Naive thymus-derived CD4-positive, alpha-beta T cell (primary cell): ENCODE measurements at regions not wholly inside any gene's neighbourhood (a gene's known extent, or its start where the extent isn't known, plus 50 kb on each side); places are given as distances from the start of the nearest gene placed in this dataset.

Source experiments
- ATAC-seq: fragments of 150-1000 bp; cut with Tn5 transposase; 2 replicates; pipeline ENCODE4 v1.10.0; 2021; ENCODE audit warnings: mild to moderate bottlenecking, moderate library complexity
- CTCF ChIA-PET: fragments of 350-600 bp; sonication (Branson Sonifier 250); formaldehyde crosslinking; loops from one replicate; lab custom pipeline; 2021; ENCODE audit warnings: antibody characterized with exemption; lab: Charles Lee
- POLR2A ChIA-PET: fragments of 350-600 bp; sonication (Branson Sonifier 250); formaldehyde crosslinking; loops from one replicate; lab custom pipeline; 2021; ENCODE audit warnings: antibody characterized with exemption, inconsistent platforms; lab: Charles Lee
- DNase-seq, 9 donors: peaks; one replicate each; pipeline versions ENCODE4 v3.0.0 to v3.0.0-alpha.2; 2020 to 2022; ENCODE audit warnings: mixed read lengths in 1 of 9
- H3K27ac ChIP-seq: one replicate; pipeline ENCODE4 v1.7.0; 2013; ENCODE audit warnings: mild to moderate bottlenecking, low read depth, low read length, moderate library complexity
- H3K27me3 ChIP-seq, 2 donors: one replicate each; pipeline ENCODE4 v1.7.0; 2013; ENCODE audit warnings: low read length in 2 of 2, mild to moderate bottlenecking in 2 of 2, moderate library complexity in 2 of 2; ENCODE audit not compliant: control insufficient read depth in 2 of 2, insufficient read depth in 2 of 2
- H3K36me3 ChIP-seq, 3 experiments: 1 replicate in 2 of 3; 2 replicates in 1 of 3; pipeline ENCODE4 v1.7.0; 2013; ENCODE audit warnings: low read length in 3 of 3, mild to moderate bottlenecking in 3 of 3, moderate library complexity in 1 of 3; ENCODE audit not compliant: insufficient read depth in 3 of 3, control insufficient read depth in 2 of 3
- H3K4me1 ChIP-seq, 2 donors: one replicate each; pipeline ENCODE4 v1.7.0; 2013; ENCODE audit warnings: low read length in 2 of 2, mild to moderate bottlenecking in 2 of 2, moderate library complexity in 1 of 2; ENCODE audit not compliant: control insufficient read depth in 2 of 2, insufficient read depth in 2 of 2
- H3K4me3 ChIP-seq: 2 replicates; pipeline ENCODE4 v1.7.0; 2013; ENCODE audit warnings: mild to moderate bottlenecking, low read length
- H3K9me3 ChIP-seq, 3 experiments: 1 replicate in 2 of 3; 2 replicates in 1 of 3; pipeline ENCODE4 v1.7.0; 2013; ENCODE audit warnings: low read length in 3 of 3; ENCODE audit not compliant: control insufficient read depth in 2 of 3
- H3K27ac Mint-ChIP-seq, 9 donors: one replicate each; pipeline ENCODE4 v1.8.0; 2020 to 2022; ENCODE audit warnings: mixed read lengths in 9 of 9, mild to moderate bottlenecking in 8 of 9, moderate library complexity in 5 of 9, inconsistent platforms in 2 of 9
- H3K27me3 Mint-ChIP-seq, 5 donors: one replicate each; pipeline ENCODE4 v1.8.0; 2021 to 2022; ENCODE audit warnings: mixed read lengths in 5 of 5, mild to moderate bottlenecking in 1 of 5
- H3K36me3 Mint-ChIP-seq, 5 donors: one replicate each; pipeline ENCODE4 v1.8.0; 2020 to 2022; ENCODE audit warnings: mixed read lengths in 5 of 5, mild to moderate bottlenecking in 3 of 5, inconsistent platforms in 1 of 5
- H3K4me1 Mint-ChIP-seq, 7 donors: one replicate each; pipeline ENCODE4 v1.8.0; 2020 to 2022; ENCODE audit warnings: mixed read lengths in 7 of 7, mild to moderate bottlenecking in 3 of 7, inconsistent platforms in 1 of 7
- H3K4me3 Mint-ChIP-seq, 10 donors: one replicate each; pipeline ENCODE4 v1.8.0; 2020 to 2022; ENCODE audit warnings: mild to moderate bottlenecking in 10 of 10, mixed read lengths in 10 of 10, moderate library complexity in 6 of 10, inconsistent platforms in 2 of 10
- H3K9me3 Mint-ChIP-seq, 11 donors: one replicate each; pipeline ENCODE4 v1.8.0; 2020 to 2022; ENCODE audit warnings: mixed read lengths in 11 of 11, mild to moderate bottlenecking in 4 of 11, inconsistent platforms in 1 of 11, moderate library complexity in 1 of 11
- intact Hi-C, 2 donors: fragments of 100-400 bp; cut with micrococcal nuclease; formaldehyde crosslinking; loops; one replicate each; pipeline ENCODE4 v1.15.1; 2023

DNA sequence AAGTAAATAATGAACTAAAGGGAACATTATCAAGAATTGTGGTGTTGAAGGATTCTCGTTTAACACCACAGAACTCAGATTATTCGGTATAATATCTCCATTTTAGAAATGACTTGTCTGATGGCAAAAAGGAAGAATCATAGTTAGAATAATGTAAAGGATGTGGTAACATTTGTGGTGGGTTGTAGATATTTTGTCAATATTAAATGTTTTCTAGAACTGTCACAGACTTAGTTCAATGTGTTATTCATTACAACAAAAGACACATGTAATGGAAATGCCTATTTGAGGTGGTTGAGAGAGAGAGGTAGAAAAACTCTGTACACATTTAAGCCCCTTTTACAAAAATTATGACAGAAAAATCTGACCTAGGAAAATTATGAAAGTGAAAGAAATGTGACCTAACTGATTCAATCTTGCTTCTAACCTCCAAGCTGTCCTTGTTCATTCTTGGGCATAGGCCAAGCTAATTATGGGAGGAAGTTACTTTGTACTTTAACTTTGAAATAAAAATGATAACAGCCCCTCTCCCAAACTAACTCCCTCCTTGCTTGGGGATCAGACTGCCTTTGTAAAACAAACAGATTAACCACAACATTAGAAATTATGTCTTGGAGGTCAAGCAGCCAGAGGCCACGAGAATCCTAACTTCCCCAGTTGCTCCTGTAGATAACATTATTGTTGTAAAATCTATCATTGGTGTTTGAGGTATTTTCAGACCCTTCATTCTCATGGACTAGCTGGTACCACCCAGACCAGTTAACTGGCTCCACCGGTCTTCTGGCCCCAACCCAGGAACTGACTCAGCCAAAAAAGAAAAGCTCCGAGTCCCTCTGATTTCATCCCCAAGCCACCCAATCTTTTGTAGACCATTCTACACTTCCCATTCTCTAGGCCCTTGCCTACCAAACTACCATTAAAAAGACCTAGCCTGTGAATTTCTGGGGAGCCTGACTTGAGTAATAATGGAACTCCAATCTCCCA is 1287.8 kb upstream of the CDH8 start:
- H3K27ac Mint-ChIP-seq = no peak overlapping the region
- H3K27me3 Mint-ChIP-seq = no peaks in the 10 kb centered on the region
- POLR2A ChIA-PET = no interaction called here
- H3K9me3 Mint-ChIP-seq = peaks cover 1 to 18% (median 5%) of the 10 kb centered on the region in 11 donors
- H3K4me1 Mint-ChIP-seq = no peaks in the 10 kb centered on the region
- DNase-seq (no peak), ATAC-seq (no peak)
- Histone ChIP-seq H3K36me3 (no peaks in the 10 kb centered on the region), H3K9me3 (peaks cover 0 to 7% (median 0%) of the 10 kb centered on the region in 3 experiments), H3K27me3 (no peaks in the 10 kb centered on the region), H3K4me3 (no peak overlapping the region), H3K27ac (no peak overlapping the region), H3K4me1 (no peaks in the 10 kb centered on the region)
- CTCF ChIA-PET = no interaction called here
- no peaks in the 10 kb centered on the region for H3K36me3 Mint-ChIP-seq
- intact Hi-C loops = no loop called here
- no peak overlapping the region for H3K4me3 Mint-ChIP-seq

DNA sequence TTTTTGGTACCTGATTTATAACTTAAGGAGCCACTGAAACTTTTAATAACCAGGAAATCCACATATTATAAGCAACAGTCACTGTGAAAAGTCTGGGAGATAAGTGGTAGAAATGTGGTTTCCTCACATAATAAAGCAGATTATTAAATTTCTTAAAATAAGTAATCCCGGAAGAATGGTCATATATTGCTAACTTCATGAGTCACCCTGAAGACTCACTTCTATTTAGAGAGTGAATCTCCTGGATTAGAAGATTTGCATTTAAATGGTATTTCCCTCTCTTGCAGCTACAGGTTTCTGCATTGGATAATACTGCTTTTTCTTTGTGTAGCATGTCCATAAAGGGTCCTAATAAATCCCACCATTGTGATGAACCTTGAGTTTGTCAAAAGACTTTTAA is 1286.8 kb upstream of the CDH8 start:
- no peak overlapping the region for H3K27ac Mint-ChIP-seq
- peaks cover 0 to 7% (median 0%) of the 10 kb centered on the region in 3 experiments for H3K9me3 ChIP-seq
- H3K4me3 Mint-ChIP-seq = no peak overlapping the region
- POLR2A ChIA-PET = no interaction called here
- peaks cover 1 to 22% (median 8%) of the 10 kb centered on the region in 11 donors for H3K9me3 Mint-ChIP-seq
- ATAC-seq (no peak), DNase-seq (no peak)
- no peak overlapping the region for H3K27ac ChIP-seq
- no peaks in the 10 kb centered on the region for H3K4me1 Mint-ChIP-seq
- no peaks in the 10 kb centered on the region for H3K27me3 ChIP-seq
- CTCF ChIA-PET = no interaction called here
- no peaks in the 10 kb centered on the region for H3K27me3 Mint-ChIP-seq
- H3K4me1 ChIP-seq = no peaks in the 10 kb centered on the region
- no peaks in the 10 kb centered on the region for H3K36me3 Mint-ChIP-seq
- H3K4me3 ChIP-seq = no peak overlapping the region
- intact Hi-C loops = no loop called here
- no peaks in the 10 kb centered on the region for H3K36me3 ChIP-seq

- Histone ChIP-seq H3K9me3 (no peaks in the 10 kb centered on the region), H3K27ac (no peak overlapping the region), H3K4me1 (no peaks in the 10 kb centered on the region), H3K4me3 (no peak overlapping the region), H3K27me3 (no peaks in the 10 kb centered on the region), H3K36me3 (no peaks in the 10 kb centered on the region)
- H3K4me1 Mint-ChIP-seq = no peaks in the 10 kb centered on the region
- POLR2A ChIA-PET = no interaction called here
- H3K4me3 Mint-ChIP-seq = no peak overlapping the region
- H3K9me3 Mint-ChIP-seq = peaks cover 0 to 35% (median 10%) of the 10 kb centered on the region in 11 donors
- intact Hi-C loops = no loop called here
- ATAC-seq (no peak), DNase-seq (no peak)
- CTCF ChIA-PET = no interaction called here
- H3K36me3 Mint-ChIP-seq = no peaks in the 10 kb centered on the region
- no peaks in the 10 kb centered on the region for H3K27me3 Mint-ChIP-seq
- H3K27ac Mint-ChIP-seq = no peak overlapping the region
These were observed 1279.0 kb upstream of the CDH8 start for GRCh38 chr16:63315229-63315628.

DNA sequence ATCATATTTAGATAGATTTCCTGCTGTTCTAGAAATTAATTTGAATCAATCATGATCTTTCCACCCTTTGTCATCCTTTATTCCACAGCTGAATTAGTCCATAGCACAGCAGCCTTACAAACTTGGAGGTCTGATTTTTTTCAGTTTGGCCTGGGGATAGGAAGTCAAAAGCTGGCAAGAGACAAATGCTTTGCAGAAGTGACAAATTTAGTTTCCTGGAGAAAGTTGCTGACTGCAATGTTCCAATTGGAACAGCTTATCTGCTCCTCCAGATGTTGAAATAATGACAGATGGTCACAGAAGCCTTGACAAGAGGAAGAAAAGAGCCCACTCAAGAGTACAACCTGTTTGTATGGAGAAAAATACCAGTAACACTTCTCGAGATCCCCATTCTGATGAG is 1276.1 kb upstream of the CDH8 start:
- ChIA-PET POLR2A (no interaction called here), CTCF (no interaction called here)
- Mint-ChIP-seq H3K9me3 (peaks cover 0 to 25% (median 7%) of the 10 kb centered on the region in 11 donors), H3K36me3 (no peaks in the 10 kb centered on the region), H3K4me3 (no peak overlapping the region), H3K27me3 (no peaks in the 10 kb centered on the region), H3K4me1 (no peaks in the 10 kb centered on the region), H3K27ac (no peak overlapping the region)
- H3K4me1 ChIP-seq = no peaks in the 10 kb centered on the region
- H3K27me3 ChIP-seq = no peaks in the 10 kb centered on the region
- ATAC-seq = no peak
- no peak overlapping the region for H3K27ac ChIP-seq
- no peak overlapping the region for H3K4me3 ChIP-seq
- H3K36me3 ChIP-seq = no peaks in the 10 kb centered on the region
- no peak for DNase-seq
- H3K9me3 ChIP-seq = no peaks in the 10 kb centered on the region
- intact Hi-C loops = no loop called here

- intact Hi-C loops = no loop called here
- ChIA-PET POLR2A (no interaction called here), CTCF (no interaction called here)
- Mint-ChIP-seq H3K4me1 (no peaks in the 10 kb centered on the region), H3K27ac (peak overlapping the region in 1 of 9 donors; percentile 17), H3K27me3 (no peaks in the 10 kb centered on the region), H3K36me3 (no peaks in the 10 kb centered on the region), H3K4me3 (no peak overlapping the region), H3K9me3 (peaks cover 0 to 19% (median 6%) of the 10 kb centered on the region in 11 donors)
- Histone ChIP-seq H3K4me3 (no peak overlapping the region), H3K9me3 (no peaks in the 10 kb centered on the region), H3K36me3 (no peaks in the 10 kb centered on the region), H3K4me1 (no peaks in the 10 kb centered on the region), H3K27ac (no peak overlapping the region), H3K27me3 (no peaks in the 10 kb centered on the region)
- DNase-seq = no peak
- no peak for ATAC-seq
These were observed 1275.1 kb upstream of the CDH8 start for GRCh38 chr16:63311313-63311712.

GRCh38 chr16:63302811-63303210 is 1266.6 kb upstream of the CDH8 start:
- intact Hi-C loops = no loop called here
- Mint-ChIP-seq H3K4me1 (no peaks in the 10 kb centered on the region), H3K36me3 (peaks cover 0 to 4% (median 0%) of the 10 kb centered on the region in 5 donors), H3K27ac (no peak overlapping the region), H3K27me3 (no peaks in the 10 kb centered on the region), H3K4me3 (no peak overlapping the region), H3K9me3 (peaks cover 4 to 25% (median 8%) of the 10 kb centered on the region in 11 donors)
- no peaks in the 10 kb centered on the region for H3K9me3 ChIP-seq
- H3K27ac ChIP-seq = no peak overlapping the region
- no peaks in the 10 kb centered on the region for H3K4me1 ChIP-seq
- DNase-seq = no peak
- H3K36me3 ChIP-seq = no peaks in the 10 kb centered on the region
- H3K27me3 ChIP-seq = no peaks in the 10 kb centered on the region
- CTCF ChIA-PET = no interaction called here
- no peak overlapping the region for H3K4me3 ChIP-seq
- ATAC-seq = no peak
- POLR2A ChIA-PET = no interaction called here

DNA sequence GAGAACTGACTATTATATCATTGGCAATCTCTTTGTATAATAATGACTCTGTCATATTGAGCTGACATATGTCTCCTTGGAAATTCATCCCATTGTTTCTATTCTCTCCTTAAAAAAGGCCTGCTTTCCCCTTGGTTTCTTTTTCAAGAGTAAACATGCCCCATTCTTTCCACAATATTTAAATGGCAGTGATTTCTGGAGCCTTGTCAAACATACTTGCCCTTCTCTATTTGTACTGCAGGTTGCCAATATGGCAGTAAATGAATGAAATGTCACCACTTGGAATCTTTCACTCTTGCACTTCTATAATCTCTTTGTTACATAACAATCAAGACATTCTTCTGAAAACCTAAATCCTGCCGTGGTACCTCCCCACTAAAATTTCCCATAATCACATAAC is 1265.1 kb upstream of the CDH8 start:
- no peak overlapping the region for H3K27ac Mint-ChIP-seq
- intact Hi-C loops = no loop called here
- H3K4me1 Mint-ChIP-seq = no peaks in the 10 kb centered on the region
- ChIA-PET POLR2A (no interaction called here), CTCF (no interaction called here)
- H3K36me3 ChIP-seq = no peaks in the 10 kb centered on the region
- H3K36me3 Mint-ChIP-seq = peaks cover 0 to 4% (median 0%) of the 10 kb centered on the region in 5 donors
- DNase-seq (no peak), ATAC-seq (no peak)
- no peaks in the 10 kb centered on the region for H3K27me3 ChIP-seq
- H3K27me3 Mint-ChIP-seq = no peaks in the 10 kb centered on the region
- no peak overlapping the region for H3K27ac ChIP-seq
- peaks cover 4 to 25% (median 8%) of the 10 kb centered on the region in 11 donors for H3K9me3 Mint-ChIP-seq
- no peaks in the 10 kb centered on the region for H3K4me1 ChIP-seq
- no peak overlapping the region for H3K4me3 ChIP-seq
- H3K9me3 ChIP-seq = no peaks in the 10 kb centered on the region
- H3K4me3 Mint-ChIP-seq = no peak overlapping the region
